Breast epithelium (tissue), 4 donors: ENCODE measurements at regions not wholly inside any gene's neighbourhood (a gene's known extent, or its start where the extent isn't known, plus 50 kb on each side); places are given as distances from the start of the nearest gene placed in this dataset.

ENCODE experiments used
- DNase-seq, 2 donors: peaks; one replicate each; pipeline ENCODE4 v3.0.0-alpha.2; 2019; ENCODE audit warnings: low spot score in 2 of 2
- H3K27ac ChIP-seq, 2 donors: fragments of 200-600 bp; sonication (generic) in 1 of 2; one replicate each; pipeline ENCODE4 v1.5.1; 2016 to 2019; ENCODE audit warnings: mild to moderate bottlenecking in 1 of 2
- H3K27me3 ChIP-seq, 2 donors: fragments of 200-600 bp; sonication (generic) in 1 of 2; one replicate each; pipeline versions ENCODE4 v1.5.1 to v1.6.0; 2017 to 2019; ENCODE audit warnings: control low read depth in 1 of 2, mild to moderate bottlenecking in 1 of 2
- H3K36me3 ChIP-seq: fragments of 200-600 bp; one replicate; pipeline ENCODE4 v1.5.1; 2019
- H3K4me1 ChIP-seq, 2 donors: fragments of 200-600 bp; sonication (generic); one replicate each; pipeline ENCODE4 v1.5.1; 2016 to 2019; ENCODE audit warnings: control low read depth in 1 of 2
- H3K4me3 ChIP-seq, 3 donors: fragments of 200-600 bp; sonication (generic); 1 replicate in 2 of 3; 2 replicates in 1 of 3; pipeline ENCODE4 v1.5.1; 2016 to 2019; ENCODE audit warnings: mild to moderate bottlenecking in 3 of 3, moderate library complexity in 2 of 3
- H3K9me3 ChIP-seq, 2 donors: fragments of 200-600 bp; sonication (generic) in 1 of 2; one replicate each; pipeline ENCODE4 v1.5.1; 2016 to 2019; ENCODE audit warnings: control low read depth in 1 of 2
- POLR2A ChIP-seq: fragments of 450-650 bp; IDR thresholded peaks from one replicate; pipeline ENCODE4 v1.6.1; 2016; ENCODE audit warnings: antibody characterized with exemption, mild to moderate bottlenecking, moderate library complexity
- POLR2AphosphoS5 ChIP-seq, 3 donors: sonication (generic); formaldehyde crosslinking; IDR thresholded peaks; one replicate each; pipeline ENCODE4 v1.6.1; 2017; ENCODE audit warnings: antibody characterized with exemption in 3 of 3
- intact Hi-C: fragments of 100-400 bp; cut with DNase I; formaldehyde crosslinking; loops from one replicate; pipeline ENCODE4 v1.15.1; 2023; ENCODE audit warnings: low total_unique reads
- TF ChIP-seq, protein P1 (sequence below), 3 donors: fragments of 450-650 bp; IDR thresholded peaks; one replicate each; pipeline ENCODE4 v1.5.1; 2016 to 2017; ENCODE audit warnings: antibody characterized with exemption in 3 of 3, mild to moderate bottlenecking in 3 of 3, moderate library complexity in 3 of 3

DNA sequence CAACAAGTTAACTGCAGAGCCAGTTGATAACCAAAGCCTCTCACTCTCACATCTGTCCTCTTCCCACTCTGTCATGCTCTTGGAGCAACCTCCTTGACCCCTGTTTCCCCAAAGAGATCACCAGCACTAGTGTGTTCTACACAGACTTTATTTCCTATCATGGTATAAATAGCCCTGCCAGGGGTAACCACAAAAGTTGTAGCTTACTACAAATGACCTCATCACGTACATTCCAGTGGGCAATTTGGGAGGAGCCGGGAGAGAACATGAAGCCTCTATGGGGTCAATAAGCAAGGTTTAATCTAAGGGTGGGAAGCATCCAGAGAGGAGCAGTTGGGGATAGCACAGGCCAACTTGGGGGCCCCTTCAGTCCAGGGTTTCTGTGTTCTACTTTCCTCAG lies 186.5 kb downstream of the KCNA5 start:
- no peaks in the 10 kb centered on the region for H3K4me1 ChIP-seq
- no peak overlapping the region for H3K27ac ChIP-seq
- H3K27me3 ChIP-seq, result peaks cover 0 to 21% of the 10 kb centered on the region in 2 donors
- no peak for DNase-seq
- TF ChIP-seq, protein P1, sequence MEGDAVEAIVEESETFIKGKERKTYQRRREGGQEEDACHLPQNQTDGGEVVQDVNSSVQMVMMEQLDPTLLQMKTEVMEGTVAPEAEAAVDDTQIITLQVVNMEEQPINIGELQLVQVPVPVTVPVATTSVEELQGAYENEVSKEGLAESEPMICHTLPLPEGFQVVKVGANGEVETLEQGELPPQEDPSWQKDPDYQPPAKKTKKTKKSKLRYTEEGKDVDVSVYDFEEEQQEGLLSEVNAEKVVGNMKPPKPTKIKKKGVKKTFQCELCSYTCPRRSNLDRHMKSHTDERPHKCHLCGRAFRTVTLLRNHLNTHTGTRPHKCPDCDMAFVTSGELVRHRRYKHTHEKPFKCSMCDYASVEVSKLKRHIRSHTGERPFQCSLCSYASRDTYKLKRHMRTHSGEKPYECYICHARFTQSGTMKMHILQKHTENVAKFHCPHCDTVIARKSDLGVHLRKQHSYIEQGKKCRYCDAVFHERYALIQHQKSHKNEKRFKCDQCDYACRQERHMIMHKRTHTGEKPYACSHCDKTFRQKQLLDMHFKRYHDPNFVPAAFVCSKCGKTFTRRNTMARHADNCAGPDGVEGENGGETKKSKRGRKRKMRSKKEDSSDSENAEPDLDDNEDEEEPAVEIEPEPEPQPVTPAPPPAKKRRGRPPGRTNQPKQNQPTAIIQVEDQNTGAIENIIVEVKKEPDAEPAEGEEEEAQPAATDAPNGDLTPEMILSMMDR (IDR thresholded peaks at IDR 0.05), result no peak
- no peak for TF ChIP-seq POLR2A
- H3K36me3 ChIP-seq, result no peaks in the 10 kb centered on the region
- no peak overlapping the region for H3K4me3 ChIP-seq
- intact Hi-C loops, result no loop called here
- H3K9me3 ChIP-seq, result peaks cover 0 to 6% of the 10 kb centered on the region in 2 donors

DNA sequence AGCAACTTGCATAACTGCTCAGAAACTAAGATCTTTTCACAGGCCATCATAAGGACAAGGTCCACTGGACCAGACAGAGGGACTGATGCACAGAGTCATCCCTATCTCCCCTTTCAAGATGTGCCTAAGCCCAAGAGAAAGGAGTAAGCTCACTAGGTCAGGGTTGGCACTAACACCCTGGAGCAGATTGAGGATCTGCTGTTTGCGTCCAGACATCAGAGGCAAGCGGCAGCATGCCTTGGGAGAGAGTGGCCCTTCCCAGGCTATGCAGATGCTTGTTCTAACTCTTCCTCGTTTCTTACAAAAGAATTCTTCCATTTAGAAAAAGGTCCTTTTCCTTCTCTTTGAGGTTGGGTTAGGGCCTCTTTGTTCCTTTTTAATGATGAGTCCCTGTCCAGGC lies 187.2 kb downstream of the KCNA5 start:
- Histone ChIP-seq H3K27ac (no peak overlapping the region), H3K4me1 (no peaks in the 10 kb centered on the region), H3K4me3 (no peak overlapping the region), H3K36me3 (no peaks in the 10 kb centered on the region), H3K27me3 (peaks cover 0 to 21% of the 10 kb centered on the region in 2 donors), H3K9me3 (peaks cover 0 to 6% of the 10 kb centered on the region in 2 donors)
- TF ChIP-seq, protein P1 (IDR thresholded peaks at IDR 0.05), result no peak
- no peak for TF ChIP-seq POLR2A
- TF ChIP-seq POLR2AphosphoS5 (IDR thresholded peaks at IDR 0.05), result no peak
- intact Hi-C loops, result no loop called here
- no peak for DNase-seq

DNA sequence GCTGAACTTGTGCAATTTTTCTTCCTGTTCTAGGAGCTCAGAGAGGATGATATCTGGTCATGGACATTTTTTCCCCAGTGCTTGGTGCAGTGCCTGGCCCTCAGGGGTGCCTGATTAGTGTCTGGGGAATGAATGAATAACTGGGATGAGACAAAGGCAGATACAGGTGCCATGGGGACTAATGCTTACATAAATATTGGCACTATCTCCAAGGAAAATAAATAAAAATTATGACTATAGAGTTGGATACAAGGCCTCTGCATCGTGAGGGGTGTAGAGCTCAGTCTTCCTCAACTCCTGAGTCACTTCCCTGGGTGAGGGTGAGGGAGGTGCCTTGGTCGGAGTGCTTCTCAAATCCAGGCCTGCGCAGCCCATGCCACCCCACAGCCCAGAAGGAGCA lies 188.6 kb downstream of the KCNA5 start:
- no peak overlapping the region for H3K27ac ChIP-seq
- peaks cover 0 to 21% of the 10 kb centered on the region in 2 donors for H3K27me3 ChIP-seq
- TF ChIP-seq POLR2AphosphoS5 (IDR thresholded peaks at IDR 0.05) (no peak), POLR2A (no peak)
- TF ChIP-seq, protein P1 (IDR thresholded peaks at IDR 0.05), result no peak
- no peak for DNase-seq
- H3K9me3 ChIP-seq, result peaks cover 0 to 6% of the 10 kb centered on the region in 2 donors
- intact Hi-C loops, result no loop called here
- H3K4me3 ChIP-seq, result no peak overlapping the region
- H3K36me3 ChIP-seq, result no peaks in the 10 kb centered on the region
- H3K4me1 ChIP-seq, result no peaks in the 10 kb centered on the region

DNA sequence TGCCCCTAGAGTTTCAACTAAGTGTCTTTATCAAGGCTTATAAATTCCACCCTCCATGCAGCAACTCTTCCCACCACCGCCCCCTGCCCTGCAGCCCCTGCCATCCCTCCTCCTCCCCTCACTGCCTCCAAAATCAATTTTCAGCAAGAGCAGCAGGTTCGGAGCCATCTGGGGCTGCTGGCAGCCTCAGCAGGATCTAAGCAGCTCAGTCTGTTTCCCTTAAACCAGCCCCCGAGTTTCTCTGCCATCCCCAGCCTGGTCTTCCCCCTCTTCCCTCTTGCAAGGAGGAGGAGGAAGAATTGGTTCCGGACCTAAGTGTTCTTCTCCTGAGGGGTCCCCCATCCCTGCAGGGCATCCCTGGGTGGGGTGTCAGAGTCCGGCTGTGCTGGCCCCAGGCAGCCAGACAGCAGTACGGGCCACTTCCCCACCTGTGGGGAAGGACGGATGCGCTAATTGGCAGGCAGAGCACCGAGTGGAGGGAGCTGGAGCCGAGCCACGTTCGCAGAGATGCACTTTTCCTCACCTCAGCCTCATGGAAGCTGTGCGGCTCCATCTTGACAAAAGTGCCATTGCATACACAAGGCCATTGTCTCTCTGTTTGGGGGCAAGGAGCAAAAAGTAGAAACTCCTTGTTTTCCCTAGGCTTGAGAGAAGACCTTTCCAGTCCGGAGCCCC lies 189.3 kb downstream of the KCNA5 start:
- no peak overlapping the region for H3K27ac ChIP-seq
- intact Hi-C loops, result no loop called here
- no peak for DNase-seq
- peaks cover 0 to 21% of the 10 kb centered on the region in 2 donors for H3K27me3 ChIP-seq
- no peaks in the 10 kb centered on the region for H3K4me1 ChIP-seq
- no peaks in the 10 kb centered on the region for H3K36me3 ChIP-seq
- no peak for TF ChIP-seq POLR2A
- TF ChIP-seq POLR2AphosphoS5 (IDR thresholded peaks at IDR 0.05), result no peak
- TF ChIP-seq, protein P1 (IDR thresholded peaks at IDR 0.05), result no peak
- no peak overlapping the region for H3K4me3 ChIP-seq
- H3K9me3 ChIP-seq, result peaks cover 0 to 6% of the 10 kb centered on the region in 2 donors

DNA sequence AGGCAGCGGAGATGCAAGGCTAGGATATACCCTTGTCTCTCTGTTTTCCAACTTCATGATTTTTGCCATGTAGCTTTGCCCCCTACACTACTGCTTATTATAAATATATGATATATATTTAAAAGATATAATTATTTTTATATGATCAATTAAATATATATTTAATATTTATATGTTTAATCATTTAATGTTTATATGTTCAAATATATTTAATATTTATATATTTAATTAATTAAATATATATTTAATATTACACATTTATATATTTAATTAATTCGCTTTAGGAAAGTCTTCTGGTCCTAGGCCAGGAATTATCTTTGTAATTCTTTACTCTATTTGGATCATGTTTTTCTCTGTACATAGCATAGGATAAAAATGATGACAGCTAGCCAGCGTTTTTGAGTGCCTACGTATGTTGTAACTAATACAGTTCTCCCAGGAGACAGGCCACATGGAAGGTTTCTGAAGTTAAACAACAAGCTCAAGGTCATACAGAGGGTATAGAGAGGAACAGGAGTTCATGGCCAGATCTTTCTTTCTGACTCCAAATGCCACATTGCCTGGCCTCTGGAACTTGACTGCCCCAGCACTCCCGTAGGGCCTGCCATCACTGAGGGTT lies 192.5 kb downstream of the KCNA5 start:
- Histone ChIP-seq H3K27me3 (peaks cover 0 to 21% of the 10 kb centered on the region in 2 donors), H3K36me3 (no peaks in the 10 kb centered on the region), H3K4me3 (no peak overlapping the region), H3K9me3 (no peaks in the 10 kb centered on the region), H3K27ac (no peak overlapping the region), H3K4me1 (no peaks in the 10 kb centered on the region)
- intact Hi-C loops, result no loop called here
- TF ChIP-seq POLR2A (no peak), POLR2AphosphoS5 (IDR thresholded peaks at IDR 0.05) (no peak)
- TF ChIP-seq, protein P1 (IDR thresholded peaks at IDR 0.05), result no peak
- DNase-seq, result no peak
